Fibroblast of lung (primary cell): ENCODE measurements at regions not wholly inside any gene's neighbourhood (a gene's known extent, or its start where the extent isn't known, plus 50 kb on each side); places are given as distances from the start of the nearest gene placed in this dataset.

Source experiments
- EZH2 ChIP-seq: IDR thresholded peaks from 2 replicates; pipeline ENCODE4 v1.5.1; 2012; ENCODE audit warnings: low read length, control low read depth, mild to moderate bottlenecking; ENCODE audit errors: missing control alignments
- TF ChIP-seq, protein P1 (sequence below), 2 donors: IDR thresholded peaks in 1 of 2; conservative IDR thresholded peaks in 1 of 2; 1 replicate in 1 of 2; 2 replicates in 1 of 2; pipeline ENCODE4 v1.5.1; 2011 to 2012; ENCODE audit warnings: low read length in 2 of 2, control low read depth in 1 of 2, inconsistent platforms in 1 of 2, low read depth in 1 of 2, mild to moderate bottlenecking in 1 of 2

DNA sequence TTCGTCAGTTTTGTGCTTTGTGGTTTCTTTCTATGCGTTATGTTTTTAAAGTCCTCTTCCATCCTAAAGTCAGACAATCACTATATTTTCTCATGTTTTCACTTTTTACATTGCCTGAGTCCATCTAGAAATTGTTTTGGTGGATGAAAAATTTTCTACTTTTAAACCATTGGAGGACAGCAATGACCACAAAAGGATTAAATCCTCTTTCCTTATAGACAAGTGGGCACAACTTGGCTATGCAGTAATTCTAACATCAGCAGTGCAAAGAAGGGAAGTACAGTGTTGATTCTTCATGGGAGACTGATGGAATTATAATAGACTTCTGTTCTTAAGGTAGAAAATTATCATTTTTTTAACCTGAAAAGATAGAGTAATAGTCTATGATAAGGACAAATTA is 75.5 kb downstream of the PALM2AKAP2 start:
- TF ChIP-seq, protein P1, sequence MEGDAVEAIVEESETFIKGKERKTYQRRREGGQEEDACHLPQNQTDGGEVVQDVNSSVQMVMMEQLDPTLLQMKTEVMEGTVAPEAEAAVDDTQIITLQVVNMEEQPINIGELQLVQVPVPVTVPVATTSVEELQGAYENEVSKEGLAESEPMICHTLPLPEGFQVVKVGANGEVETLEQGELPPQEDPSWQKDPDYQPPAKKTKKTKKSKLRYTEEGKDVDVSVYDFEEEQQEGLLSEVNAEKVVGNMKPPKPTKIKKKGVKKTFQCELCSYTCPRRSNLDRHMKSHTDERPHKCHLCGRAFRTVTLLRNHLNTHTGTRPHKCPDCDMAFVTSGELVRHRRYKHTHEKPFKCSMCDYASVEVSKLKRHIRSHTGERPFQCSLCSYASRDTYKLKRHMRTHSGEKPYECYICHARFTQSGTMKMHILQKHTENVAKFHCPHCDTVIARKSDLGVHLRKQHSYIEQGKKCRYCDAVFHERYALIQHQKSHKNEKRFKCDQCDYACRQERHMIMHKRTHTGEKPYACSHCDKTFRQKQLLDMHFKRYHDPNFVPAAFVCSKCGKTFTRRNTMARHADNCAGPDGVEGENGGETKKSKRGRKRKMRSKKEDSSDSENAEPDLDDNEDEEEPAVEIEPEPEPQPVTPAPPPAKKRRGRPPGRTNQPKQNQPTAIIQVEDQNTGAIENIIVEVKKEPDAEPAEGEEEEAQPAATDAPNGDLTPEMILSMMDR (conservative IDR thresholded peaks at IDR 0.05 in 1 of 2, IDR thresholded peaks at IDR 0.05 in 1 of 2; ENCODE audit: low read depth in 1 of 2, low read length in 2 of 2), result no peak
- TF ChIP-seq EZH2, result no peak
